T-helper 1 cell (primary cell): ENCODE measurements at regions not wholly inside any gene's neighbourhood (a gene's known extent, or its start where the extent isn't known, plus 50 kb on each side); places are given as distances from the start of the nearest gene placed in this dataset.
"Not testable (repeated sequence)": the region's sequence is repeated elsewhere in the genome, so short reads cannot be mapped to it uniquely, and the experiment has no call there.

Experiments used
- DNase-seq, 5 donors: peaks; one replicate each; pipeline ENCODE4 v3.0.0-alpha.2; 2012 to 2020

DNA sequence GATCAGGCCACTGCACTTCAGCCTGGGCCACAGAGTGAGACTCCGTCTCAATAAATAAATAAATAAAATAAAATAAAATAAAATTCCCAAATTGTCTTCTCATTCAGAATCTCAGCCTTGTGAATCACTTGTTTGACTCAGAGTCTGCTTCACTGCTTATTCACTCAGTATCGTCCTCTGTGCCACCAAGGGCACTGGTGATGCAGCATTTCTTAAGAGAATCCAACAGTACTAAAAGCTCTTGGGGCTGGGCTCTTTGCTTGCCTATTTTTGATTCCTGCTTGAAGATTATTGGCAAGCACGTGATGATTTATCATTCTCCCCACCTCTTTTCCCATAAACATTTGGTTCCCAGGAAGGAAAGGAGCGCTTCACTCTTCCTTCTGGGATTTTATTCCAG is 54.8 kb upstream of the HMGB1 start:
- no peak for DNase-seq

DNA sequence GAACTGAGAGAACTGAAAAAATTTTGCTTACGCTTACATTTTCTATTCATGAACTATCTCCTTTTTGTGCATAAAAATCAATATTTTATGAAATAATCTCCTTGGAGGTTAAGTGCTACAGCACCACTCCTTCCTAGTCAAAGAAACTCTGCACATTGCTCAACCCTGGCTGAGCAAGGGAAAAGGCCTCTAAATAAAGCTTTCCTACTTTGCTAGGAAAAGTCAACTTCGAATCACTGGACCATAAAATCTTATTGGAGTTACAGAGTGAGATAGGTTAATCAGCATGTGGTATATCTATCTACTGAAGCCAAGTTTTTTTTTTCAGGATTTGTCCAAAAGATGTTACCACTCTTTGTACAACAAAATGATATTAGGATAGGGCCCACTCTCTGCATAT is 57.5 kb upstream of the HMGB1 start:
- no peak for DNase-seq

DNA sequence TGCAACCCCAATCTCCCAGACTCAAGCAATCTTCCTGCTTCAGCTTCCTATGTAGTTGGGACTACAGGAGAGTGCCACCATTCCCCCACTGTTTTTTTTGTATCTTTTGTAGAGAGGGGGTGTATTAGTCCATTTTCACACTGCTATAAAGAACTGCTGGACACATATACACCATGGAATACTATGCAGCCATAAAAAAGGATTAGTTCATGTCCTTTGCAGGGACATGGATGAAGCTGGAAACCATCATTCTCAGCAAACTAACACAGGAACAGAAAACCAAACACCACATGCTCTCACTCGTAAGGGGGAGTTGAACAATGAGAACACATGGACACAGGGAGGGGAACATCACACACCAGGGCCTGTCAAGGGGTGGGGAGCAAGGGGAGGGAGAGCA is 58.1 kb upstream of the HMGB1 start:
- DNase-seq, result not testable (repeated sequence)

DNA sequence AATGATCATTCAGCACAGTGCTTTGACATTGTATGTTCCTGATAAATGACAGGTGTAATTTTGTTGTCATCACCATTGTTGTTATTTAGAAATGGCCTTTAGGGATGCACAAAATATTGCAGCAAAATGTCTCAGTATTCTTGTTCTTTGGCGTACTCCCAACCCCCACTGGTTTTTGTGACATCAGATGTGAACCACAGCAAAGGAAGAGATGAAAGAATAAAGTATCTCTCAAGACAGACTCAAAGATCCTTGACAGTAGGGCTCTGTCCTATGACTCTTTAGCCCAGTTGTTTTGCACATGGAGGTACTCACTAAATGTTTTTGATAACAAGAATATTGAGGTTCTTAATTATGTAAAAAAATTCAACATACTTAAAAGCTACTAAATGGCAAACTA is 59.5 kb upstream of the HMGB1 start:
- DNase-seq, result peak in 1 of 5 donors; percentile 0

DNA sequence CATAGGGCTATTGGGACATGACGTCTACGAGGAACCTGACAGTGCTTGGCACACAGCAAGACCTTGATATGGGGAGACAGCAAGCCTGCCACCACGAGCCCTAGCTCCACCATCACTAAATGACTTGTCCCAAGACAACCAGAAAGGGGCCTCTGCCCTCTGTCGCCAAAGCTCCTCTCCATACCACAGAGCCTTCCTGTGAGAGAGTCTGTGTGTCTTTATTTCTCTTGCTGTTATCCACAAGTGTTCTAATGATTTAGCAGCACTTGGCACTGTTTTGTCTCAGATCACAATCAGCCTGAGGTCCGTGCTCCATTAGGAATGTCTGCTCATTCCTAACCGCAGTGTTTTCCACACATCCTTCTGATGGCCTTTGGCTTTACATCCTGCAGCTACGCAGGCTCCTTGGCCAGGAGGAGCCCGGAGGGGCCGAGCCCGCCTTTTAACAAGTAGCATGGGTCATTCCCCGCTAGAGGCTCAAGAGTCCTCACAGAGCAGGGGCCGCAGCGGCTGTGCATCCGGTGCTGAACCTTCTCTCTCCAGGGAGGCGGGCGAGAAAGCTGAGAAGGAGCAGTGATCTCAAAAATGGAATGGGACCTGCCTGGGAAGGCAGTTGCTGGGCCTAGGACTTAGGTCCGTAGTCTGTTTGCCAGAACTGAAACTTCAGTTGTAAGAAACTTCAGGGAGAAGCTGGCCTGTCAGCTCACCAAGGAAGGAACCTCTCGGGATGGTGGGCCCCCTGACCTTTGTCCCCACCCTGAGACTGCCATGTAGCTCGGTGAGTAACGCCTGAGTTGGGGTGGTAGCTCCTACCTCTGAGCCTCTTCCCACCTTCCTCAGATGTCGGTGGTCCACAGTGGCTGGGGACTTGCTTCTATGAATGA is 61.1 kb upstream of the HMGB1 start:
- DNase-seq, result no peak

DNA sequence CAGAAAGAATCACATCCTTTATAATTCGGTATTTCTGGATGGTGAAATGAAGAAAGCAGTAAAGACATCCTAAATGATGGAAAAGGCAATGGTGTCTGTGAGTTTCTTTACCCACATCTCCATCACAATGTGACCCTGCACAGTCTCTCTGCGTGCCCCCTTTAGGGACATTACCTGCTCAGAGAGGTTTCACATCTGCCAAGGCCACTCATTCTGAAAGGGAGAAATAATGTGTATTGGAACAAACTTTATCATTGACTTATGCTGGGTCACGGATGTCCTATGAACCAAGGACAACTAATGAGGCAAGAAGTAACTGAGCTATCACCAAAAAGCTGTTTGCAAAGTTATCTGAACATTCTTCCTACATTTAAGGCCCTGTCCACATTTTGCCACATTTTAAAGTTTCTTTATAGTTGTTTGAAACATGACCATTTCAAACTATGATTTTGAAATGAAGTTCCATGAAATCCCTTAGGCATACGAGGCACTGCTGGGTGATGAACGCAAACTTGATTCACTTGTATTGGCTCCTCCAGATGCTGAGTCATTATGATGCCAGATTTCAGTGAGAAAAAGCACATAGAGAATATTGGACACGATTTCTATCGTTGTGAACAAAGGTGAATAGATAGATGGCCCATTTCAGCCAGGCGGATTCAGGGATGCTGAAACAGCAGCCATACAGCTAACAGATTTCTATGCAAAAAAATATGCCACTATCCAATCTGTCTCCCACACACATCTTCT is 63.5 kb upstream of the HMGB1 start:
- DNase-seq, result no peak

DNA sequence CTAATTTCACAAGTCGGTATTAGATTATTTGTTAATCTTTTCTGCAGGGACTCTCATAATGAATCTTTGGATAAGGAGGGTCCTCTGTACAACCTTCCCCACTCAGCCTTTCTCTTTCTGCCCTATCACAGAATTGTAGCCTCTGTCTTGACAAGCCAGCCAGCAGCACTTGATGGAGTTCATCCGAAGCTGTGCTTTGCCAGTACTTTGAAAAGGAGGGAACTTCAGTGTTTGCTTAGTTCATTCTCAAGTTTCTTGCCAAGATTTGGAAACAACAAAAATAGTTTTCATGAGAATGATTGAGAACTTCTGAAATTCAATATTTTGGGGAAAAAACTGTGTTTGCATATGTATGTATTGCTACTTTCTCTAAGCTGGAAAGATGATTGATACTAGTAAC is 69.3 kb upstream of the HMGB1 start:
- no peak for DNase-seq

DNA sequence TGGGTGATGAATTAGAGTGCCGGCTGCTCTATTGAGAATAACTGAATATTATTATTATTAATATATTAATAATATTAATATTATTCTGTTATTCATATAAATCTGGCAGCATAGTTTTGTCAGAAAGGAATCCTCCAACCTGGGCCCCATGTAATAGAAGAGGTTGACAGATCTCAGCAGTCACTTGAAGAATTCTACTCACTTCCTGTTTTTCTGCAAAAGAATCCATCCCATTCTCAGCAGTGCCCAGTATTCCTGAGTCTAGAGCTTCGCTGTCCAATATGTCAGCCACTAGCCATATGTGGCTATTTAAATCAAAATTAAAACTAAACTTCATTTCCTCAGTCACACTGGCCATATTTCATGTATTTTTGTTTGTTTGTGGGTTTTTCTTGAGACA is 72.4 kb upstream of the USPL1 start:
- no peak for DNase-seq

DNA sequence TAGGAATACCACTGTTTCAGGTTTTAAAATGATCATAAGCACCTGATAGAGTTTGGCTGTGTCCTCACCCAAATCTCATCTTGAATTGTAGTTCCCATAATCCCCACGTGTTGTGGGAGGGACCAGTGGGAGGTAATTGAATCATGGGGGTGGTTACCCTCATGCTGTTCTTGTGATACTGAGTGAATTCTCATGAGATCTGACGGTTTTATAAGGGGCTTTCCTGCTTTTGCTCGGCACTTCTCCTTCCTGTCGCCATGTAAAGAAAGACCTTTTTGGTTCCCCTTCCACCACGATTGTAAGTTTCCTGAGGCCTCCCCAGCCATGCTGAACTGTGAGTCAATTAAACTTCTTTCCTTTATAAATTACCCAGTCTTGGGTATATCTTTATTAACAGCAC is 69.7 kb upstream of the USPL1 start:
- not testable (repeated sequence) for DNase-seq

DNA sequence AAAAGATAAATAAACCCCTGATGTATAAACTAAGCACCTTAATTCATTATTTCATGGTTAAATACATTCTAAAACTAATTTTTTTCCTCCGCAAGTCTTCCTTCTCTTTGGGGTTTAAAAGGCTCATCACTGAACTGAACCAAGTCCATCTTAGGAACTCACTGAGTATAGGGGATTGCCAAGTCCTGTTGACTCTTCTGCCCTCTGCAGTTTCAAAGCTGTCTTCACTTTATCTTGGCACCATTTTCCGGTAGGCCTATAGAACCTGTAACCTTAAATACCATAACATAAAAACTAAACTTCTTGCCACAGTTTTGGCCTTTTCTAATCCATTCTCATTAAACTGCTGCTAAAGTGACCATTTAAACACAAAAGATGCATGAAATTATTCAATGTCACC is 66.5 kb upstream of the USPL1 start:
- peak in 1 of 5 donors; percentile 46 for DNase-seq

DNA sequence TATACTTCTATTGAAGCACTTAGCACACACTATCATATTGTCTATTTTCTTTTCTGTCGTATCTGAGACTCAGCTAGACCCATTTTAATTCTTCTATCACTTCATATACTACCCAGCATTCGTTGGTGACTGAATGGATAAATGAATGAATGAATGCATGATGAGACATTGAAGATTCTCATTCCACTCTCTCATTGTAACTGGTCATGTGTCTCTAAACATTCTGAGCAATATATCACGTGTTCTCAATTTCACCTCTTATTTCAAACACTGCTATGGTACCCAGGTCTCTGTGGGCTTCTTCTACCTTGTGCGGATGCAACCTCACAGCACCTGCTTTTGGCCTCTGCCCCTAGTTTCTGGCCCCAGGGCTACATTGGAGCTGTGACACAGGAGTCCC is 65.2 kb upstream of the USPL1 start:
- no peak for DNase-seq

DNA sequence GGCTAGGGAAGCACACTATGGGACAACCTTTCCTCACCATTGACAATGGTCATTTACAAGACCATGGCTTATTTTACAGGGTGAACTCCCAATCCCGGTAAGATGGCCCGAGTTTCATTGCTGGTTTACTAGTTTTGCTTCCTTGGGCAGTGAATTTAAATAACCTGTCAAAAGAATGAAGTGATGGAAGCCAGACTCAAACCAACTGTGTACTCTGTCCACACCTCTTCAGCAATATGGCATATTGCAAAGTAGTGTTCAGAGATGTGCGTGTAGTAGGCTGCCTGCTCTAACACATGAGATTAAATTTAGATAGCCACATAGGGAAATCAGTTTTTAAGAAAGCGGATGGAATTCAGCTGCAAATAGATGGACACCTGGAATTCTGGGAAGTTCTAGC is 58.4 kb upstream of the USPL1 start:
- no peak for DNase-seq

DNA sequence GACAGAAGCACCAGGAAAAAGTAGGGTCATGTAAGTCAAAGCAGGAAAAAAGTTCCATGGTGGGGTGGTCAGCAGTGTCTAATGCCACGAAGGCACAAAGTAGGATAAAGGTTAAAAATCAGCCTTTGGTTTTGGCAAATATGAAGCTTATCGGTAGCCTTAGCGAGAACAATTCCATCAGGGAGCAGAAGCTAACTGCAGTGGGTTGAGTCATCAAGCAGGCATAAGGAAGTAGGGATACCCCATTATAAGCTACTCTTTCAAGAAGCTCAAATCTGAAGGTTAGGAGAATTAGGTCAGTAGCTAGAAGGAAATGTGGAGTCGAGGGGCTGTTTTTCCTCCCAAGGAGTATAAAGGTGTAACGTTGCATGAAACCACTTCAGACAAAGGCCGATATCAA is 57.5 kb upstream of the USPL1 start:
- no peak for DNase-seq

DNA sequence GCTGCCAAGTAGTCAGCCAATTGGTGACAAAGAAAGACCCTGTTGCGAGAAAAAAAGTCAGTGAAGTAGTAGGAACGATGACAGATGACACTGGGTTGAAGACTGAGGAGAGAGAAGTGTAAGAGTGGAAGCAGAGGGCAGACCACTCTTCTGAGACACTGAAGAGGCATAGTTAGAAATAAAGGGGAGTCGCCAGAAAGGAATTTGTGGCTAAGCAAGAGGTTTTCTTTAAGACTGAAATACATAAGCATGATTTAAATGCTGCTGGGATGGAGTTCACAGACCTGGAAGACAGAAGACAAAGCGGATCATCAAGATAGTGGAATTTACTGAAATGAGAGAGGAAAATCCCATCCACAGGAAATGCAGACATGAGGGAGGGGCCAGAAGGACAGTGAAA is 56.2 kb upstream of the USPL1 start:
- no peak for DNase-seq

DNA sequence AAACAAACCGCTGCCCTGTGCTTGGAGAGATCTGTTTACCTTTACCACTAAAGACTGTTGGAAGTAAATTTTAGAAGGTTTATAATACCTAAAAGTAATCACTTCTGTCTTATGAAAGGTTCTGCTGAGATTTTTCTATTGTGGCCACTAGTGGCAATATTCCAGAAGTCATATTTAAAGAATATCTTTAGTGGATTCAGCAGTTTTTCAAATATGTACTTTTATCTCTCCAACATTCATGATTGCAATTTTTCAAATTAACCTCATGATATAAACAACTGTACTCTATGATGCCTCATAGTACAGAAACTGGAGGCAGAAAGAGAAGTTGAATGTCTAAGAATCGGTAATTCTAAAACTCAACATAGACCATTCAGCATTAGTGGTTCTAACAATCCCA is 53.2 kb upstream of the USPL1 start:
- no peak for DNase-seq

DNA sequence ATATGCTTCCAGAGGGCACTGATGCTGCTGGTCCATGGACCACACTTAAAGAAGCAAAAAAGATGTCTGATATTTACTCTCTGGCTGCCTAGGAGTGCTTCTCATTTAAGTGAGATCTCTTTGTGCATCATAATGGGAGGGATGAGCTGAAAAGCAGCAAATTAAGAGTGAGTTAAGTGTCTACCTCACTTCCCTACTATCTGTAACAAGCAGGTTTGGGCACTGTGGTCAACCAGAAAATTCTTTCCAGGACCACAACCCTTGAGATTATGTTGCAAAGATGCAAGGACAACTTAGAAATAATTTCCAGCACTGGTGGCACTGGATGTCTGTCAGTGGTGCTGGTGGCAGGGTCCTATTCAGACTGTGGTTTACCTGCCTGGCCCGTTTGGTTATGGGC is 52.1 kb upstream of the USPL1 start:
- DNase-seq, result no peak

DNA sequence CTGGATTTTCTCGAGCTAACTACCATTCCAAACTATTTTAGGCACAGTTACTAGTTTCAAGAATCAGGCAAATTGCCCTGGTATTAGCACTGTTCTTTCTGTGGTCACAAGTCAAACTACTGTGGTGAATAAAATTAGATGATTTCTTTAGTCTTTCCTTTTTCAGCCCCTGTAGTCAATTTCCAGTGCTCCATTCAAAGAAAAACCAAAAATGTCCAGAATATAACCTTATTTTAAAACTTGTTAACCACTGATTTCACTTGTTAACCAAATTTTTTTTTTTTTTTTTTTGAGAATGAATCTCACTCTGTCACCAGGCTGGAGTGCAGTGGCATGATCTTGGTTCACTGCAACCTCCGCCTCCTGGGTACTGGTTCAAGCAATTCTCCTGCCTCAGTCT is 50.6 kb upstream of the USPL1 start:
- DNase-seq, result no peak
